NB4 (cell line): ENCODE measurements at regions not wholly inside any gene's neighbourhood (a gene's known extent, or its start where the extent isn't known, plus 50 kb on each side); places are given as distances from the start of the nearest gene placed in this dataset.

Experiments
- DNase-seq: peaks from one replicate; pipeline ENCODE4 v3.0.0; 2010; ENCODE audit warnings: low read depth
- H3K4me3 ChIP-seq: one replicate; pipeline ENCODE4 v1.5.1; 2011; ENCODE audit warnings: mild to moderate bottlenecking, low read depth, low read length, moderate library complexity
- CTCF ChIP-seq: IDR thresholded peaks from one replicate; pipeline ENCODE4 v1.5.1; 2012; ENCODE audit warnings: low read depth, low read length
- MAX ChIP-seq: IDR thresholded peaks from 2 replicates; pipeline ENCODE4 v1.6.1; 2011; ENCODE audit warnings: low read depth, low read length
- MYC ChIP-seq: IDR thresholded peaks from 2 replicates; pipeline ENCODE4 v1.6.1; 2011; ENCODE audit warnings: low read depth, low read length
- POLR2A ChIP-seq: IDR thresholded peaks from 2 replicates; pipeline ENCODE4 v1.6.1; 2011; ENCODE audit warnings: mild to moderate bottlenecking; ENCODE audit not compliant: insufficient read length; ENCODE audit errors: extremely low read depth

- TF ChIP-seq MAX (no peak), CTCF (no peak), MYC (no peak), POLR2A (no peak)
- DNase-seq: no peak
- no peak overlapping the region for H3K4me3 ChIP-seq
These were observed 270.8 kb downstream of the PRDM2 start for GRCh38 chr1:13970631-13971247.

GRCh38 chr1:13976485-13976884, 276.5 kb downstream of the PRDM2 start:
- H3K4me3 ChIP-seq: no peak overlapping the region
- TF ChIP-seq POLR2A: no peak
- no peak for TF ChIP-seq CTCF
- TF ChIP-seq MYC: no peak
- TF ChIP-seq MAX: no peak
- no peak for DNase-seq

GRCh38 chr1:13981142-13981541, 281.2 kb downstream of the PRDM2 start:
- no peak overlapping the region for H3K4me3 ChIP-seq
- no peak for DNase-seq
- no peak for TF ChIP-seq MAX
- no peak for TF ChIP-seq POLR2A
- no peak for TF ChIP-seq CTCF
- TF ChIP-seq MYC: no peak

GRCh38 chr1:13983393-13983792, 283.4 kb downstream of the PRDM2 start:
- no peak for DNase-seq
- TF ChIP-seq CTCF (no peak), MAX (no peak), MYC (no peak), POLR2A (no peak)
- H3K4me3 ChIP-seq: no peak overlapping the region

- no peak for DNase-seq
- no peak for TF ChIP-seq MYC
- no peak for TF ChIP-seq CTCF
- TF ChIP-seq POLR2A: no peak
- TF ChIP-seq MAX: no peak
- no peak overlapping the region for H3K4me3 ChIP-seq
These were observed 291.0 kb downstream of the PRDM2 start for GRCh38 chr1:13990939-13991338.
